GM23338 (cell line): ENCODE measurements at regions not wholly inside any gene's neighbourhood (a gene's known extent, or its start where the extent isn't known, plus 50 kb on each side); places are given as distances from the start of the nearest gene placed in this dataset.

ENCODE experiments used
- ATAC-seq: fragments of 200-7000 bp; cut with Tn5 transposase; 3 replicates; pipeline ENCODE4 v1.9.1; 2020
- DNase-seq: peaks from one replicate; pipeline ENCODE4 v3.0.0-alpha.2; 2015; ENCODE audit warnings: low spot score
- H2AFZ ChIP-seq: fragments of 200-600 bp; sonication (generic); 2 replicates; pipeline ENCODE4 v1.8.0; 2016; ENCODE audit warnings: antibody characterized with exemption, mild to moderate bottlenecking, moderate library complexity
- H3F3A ChIP-seq: fragments of 200-600 bp; sonication (generic); replicated peaks from 2 replicates; pipeline ENCODE4 v1.8.0; 2017; ENCODE audit warnings: antibody characterized with exemption, mixed run types, low read depth
- H3K27ac ChIP-seq: fragments of 200-600 bp; sonication (generic); 2 replicates; pipeline ENCODE4 v1.6.1; 2016; ENCODE audit warnings: low read depth
- H3K27me3 ChIP-seq: fragments of 200-600 bp; sonication (generic); 2 replicates; pipeline ENCODE4 v1.8.0; 2016; ENCODE audit warnings: mild to moderate bottlenecking, mixed run types, moderate library complexity; ENCODE audit not compliant: insufficient read depth
- H3K36me3 ChIP-seq: fragments of 200-600 bp; sonication (generic); 2 replicates; pipeline ENCODE4 v1.8.0; 2016; ENCODE audit warnings: mild to moderate bottlenecking; ENCODE audit not compliant: insufficient read depth
- H3K4me1 ChIP-seq: fragments of 200-600 bp; sonication (generic); 2 replicates; pipeline ENCODE4 v1.8.0; 2016; ENCODE audit warnings: mild to moderate bottlenecking, moderate library complexity; ENCODE audit not compliant: insufficient read depth
- H3K4me2 ChIP-seq: fragments of 200-600 bp; sonication (generic); 2 replicates; pipeline ENCODE4 v1.7.1; 2017; ENCODE audit warnings: mixed run types
- H3K4me3 ChIP-seq: fragments of 200-600 bp; sonication (generic); 2 replicates; pipeline ENCODE4 v1.6.1; 2016; ENCODE audit warnings: mixed run types
- H3K79me2 ChIP-seq: fragments of 200-600 bp; sonication (generic); replicated peaks from 2 replicates; pipeline ENCODE4 v1.8.0; 2017; ENCODE audit warnings: mild to moderate bottlenecking; ENCODE audit not compliant: insufficient read depth
- H3K9me2 ChIP-seq: fragments of 200-600 bp; sonication (generic); 2 replicates; pipeline ENCODE4 v1.8.0; 2017; ENCODE audit not compliant: insufficient read depth
- H4K20me1 ChIP-seq: fragments of 200-600 bp; sonication (generic); replicated peaks from 2 replicates; pipeline ENCODE4 v1.8.0; 2017; ENCODE audit warnings: mild to moderate bottlenecking; ENCODE audit not compliant: insufficient read depth
- H3K27ac Mint-ChIP-seq: 2 replicates; pipeline ENCODE4 v1.8.0; 2020; ENCODE audit warnings: inconsistent platforms, mild to moderate bottlenecking, moderate library complexity, mixed read lengths
- H3K27me3 Mint-ChIP-seq: 3 replicates; pipeline ENCODE4 v1.8.0; 2022; ENCODE audit warnings: low read depth, mild to moderate bottlenecking, moderate library complexity, mixed read lengths, inconsistent platforms; ENCODE audit not compliant: insufficient read depth, poor library complexity
- H3K36me3 Mint-ChIP-seq: 3 replicates; pipeline ENCODE4 v1.8.0; 2021; ENCODE audit warnings: low read depth, mild to moderate bottlenecking, inconsistent platforms, moderate library complexity, mixed read lengths
- H3K4me1 Mint-ChIP-seq: 3 replicates; pipeline ENCODE4 v1.8.0; 2020; ENCODE audit warnings: mild to moderate bottlenecking, inconsistent platforms, mixed read lengths
- H3K4me3 Mint-ChIP-seq: 3 replicates; pipeline ENCODE4 v1.8.0; 2021; ENCODE audit warnings: moderate library complexity, mild to moderate bottlenecking, inconsistent platforms, mixed read lengths
- H3K9me3 Mint-ChIP-seq: 3 replicates; pipeline ENCODE4 v1.8.0; 2020; ENCODE audit warnings: moderate library complexity, mild to moderate bottlenecking, inconsistent platforms, mixed read lengths
- CREB1 ChIP-seq: fragments of 250-450 bp; sonication (Bioruptor Pico); IDR thresholded peaks from 2 replicates; pipeline ENCODE4 v1.5.0; 2020; ENCODE audit warnings: low read depth, mild to moderate bottlenecking, moderate library complexity
- CTCF ChIP-seq, 2 experiments: fragments of 200-600 bp in 1 of 2; sonication (generic) in 1 of 2; conservative IDR thresholded peaks; 2 replicates each; pipeline versions ENCODE4 v1.5.1 to v1.6.1; 2016 to 2017; ENCODE audit warnings: antibody characterized with exemption in 2 of 2, low read depth in 2 of 2, mild to moderate bottlenecking in 2 of 2, moderate library complexity in 1 of 2
- ETS1 ChIP-seq: IDR thresholded peaks from 2 replicates; pipeline ENCODE4 v1.6.1; 2016; ENCODE audit warnings: antibody characterized with exemption
- EZH2 ChIP-seq: fragments of 200-600 bp; sonication (generic); IDR thresholded peaks from one replicate; pipeline ENCODE4 v1.8.0; 2017; ENCODE audit warnings: antibody characterized with exemption, mild to moderate bottlenecking, low read depth; ENCODE audit not compliant: unreplicated experiment
- EZH2phosphoT487 ChIP-seq: fragments of 200-600 bp; sonication (generic); IDR thresholded peaks from one replicate; pipeline ENCODE4 v1.8.1; 2018; ENCODE audit warnings: antibody characterized with exemption; ENCODE audit not compliant: unreplicated experiment
- JUNB ChIP-seq: IDR thresholded peaks from one replicate; pipeline ENCODE4 v1.6.1; 2016; ENCODE audit warnings: antibody characterized with exemption; ENCODE audit not compliant: unreplicated experiment
- NANOG ChIP-seq: IDR thresholded peaks from 2 replicates; pipeline ENCODE4 v1.6.1; 2016; ENCODE audit warnings: antibody characterized with exemption, borderline replicate concordance
- POLR2AphosphoS5 ChIP-seq: IDR thresholded peaks from 2 replicates; pipeline ENCODE4 v1.6.1; 2016; ENCODE audit warnings: antibody characterized with exemption, low read depth
- STAT1 ChIP-seq: IDR thresholded peaks from one replicate; pipeline ENCODE4 v1.6.1; 2016; ENCODE audit warnings: antibody characterized with exemption; ENCODE audit not compliant: unreplicated experiment
- ZNF114 ChIP-seq: fragments of 250-450 bp; sonication (Bioruptor Pico); IDR thresholded peaks from 2 replicates; pipeline ENCODE4 v1.5.0; 2020; ENCODE audit warnings: mild to moderate bottlenecking, moderate library complexity
- ZNF331 ChIP-seq: fragments of 250-450 bp; sonication (Bioruptor Pico); IDR thresholded peaks from 2 replicates; pipeline ENCODE4 v1.5.0; 2020; ENCODE audit warnings: low read depth, mild to moderate bottlenecking, moderate library complexity
- TF ChIP-seq, protein P1 (sequence below): IDR thresholded peaks from one replicate; pipeline ENCODE4 v1.6.1; 2018; ENCODE audit warnings: antibody characterized with exemption; ENCODE audit not compliant: unreplicated experiment

GRCh38 chr14:25349269-25349668 lies 299.3 kb upstream of the STXBP6 start (continued):
- TF ChIP-seq, protein P1, sequence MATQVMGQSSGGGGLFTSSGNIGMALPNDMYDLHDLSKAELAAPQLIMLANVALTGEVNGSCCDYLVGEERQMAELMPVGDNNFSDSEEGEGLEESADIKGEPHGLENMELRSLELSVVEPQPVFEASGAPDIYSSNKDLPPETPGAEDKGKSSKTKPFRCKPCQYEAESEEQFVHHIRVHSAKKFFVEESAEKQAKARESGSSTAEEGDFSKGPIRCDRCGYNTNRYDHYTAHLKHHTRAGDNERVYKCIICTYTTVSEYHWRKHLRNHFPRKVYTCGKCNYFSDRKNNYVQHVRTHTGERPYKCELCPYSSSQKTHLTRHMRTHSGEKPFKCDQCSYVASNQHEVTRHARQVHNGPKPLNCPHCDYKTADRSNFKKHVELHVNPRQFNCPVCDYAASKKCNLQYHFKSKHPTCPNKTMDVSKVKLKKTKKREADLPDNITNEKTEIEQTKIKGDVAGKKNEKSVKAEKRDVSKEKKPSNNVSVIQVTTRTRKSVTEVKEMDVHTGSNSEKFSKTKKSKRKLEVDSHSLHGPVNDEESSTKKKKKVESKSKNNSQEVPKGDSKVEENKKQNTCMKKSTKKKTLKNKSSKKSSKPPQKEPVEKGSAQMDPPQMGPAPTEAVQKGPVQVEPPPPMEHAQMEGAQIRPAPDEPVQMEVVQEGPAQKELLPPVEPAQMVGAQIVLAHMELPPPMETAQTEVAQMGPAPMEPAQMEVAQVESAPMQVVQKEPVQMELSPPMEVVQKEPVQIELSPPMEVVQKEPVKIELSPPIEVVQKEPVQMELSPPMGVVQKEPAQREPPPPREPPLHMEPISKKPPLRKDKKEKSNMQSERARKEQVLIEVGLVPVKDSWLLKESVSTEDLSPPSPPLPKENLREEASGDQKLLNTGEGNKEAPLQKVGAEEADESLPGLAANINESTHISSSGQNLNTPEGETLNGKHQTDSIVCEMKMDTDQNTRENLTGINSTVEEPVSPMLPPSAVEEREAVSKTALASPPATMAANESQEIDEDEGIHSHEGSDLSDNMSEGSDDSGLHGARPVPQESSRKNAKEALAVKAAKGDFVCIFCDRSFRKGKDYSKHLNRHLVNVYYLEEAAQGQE: no peak
- TF ChIP-seq CTCF (conservative IDR thresholded peaks at IDR 0.05; ENCODE audit: low read depth in 2 of 2): no peak
- TF ChIP-seq ETS1: no peak
- no peak for TF ChIP-seq CREB1
- no peak for TF ChIP-seq NANOG

- H3K27ac ChIP-seq: no peak overlapping the region
- H3K27me3 Mint-ChIP-seq: peaks cover 1% of the 10 kb centered on the region
- H3K27ac Mint-ChIP-seq: no peak overlapping the region
- no peak for TF ChIP-seq CREB1
- TF ChIP-seq POLR2AphosphoS5: no peak
- no peak for TF ChIP-seq STAT1
- no peak for TF ChIP-seq ZNF114 (CRISPR knock-in tag)
- no peak for TF ChIP-seq ZNF331 (CRISPR knock-in tag)
- TF ChIP-seq ETS1: no peak
- no peak for TF ChIP-seq EZH2
- no peak for TF ChIP-seq CTCF (conservative IDR thresholded peaks at IDR 0.05; ENCODE audit: low read depth in 2 of 2)
- no peak for TF ChIP-seq NANOG
- TF ChIP-seq, protein P1: no peak
- no peak for TF ChIP-seq JUNB
- TF ChIP-seq EZH2phosphoT487: no peak
These were observed 290.9 kb upstream of the STXBP6 start for GRCh38 chr14:25340882-25341281.

More at GRCh38 chr14:25340882-25341281, 290.9 kb upstream of the STXBP6 start:
- Histone ChIP-seq H3K4me1 (no peaks in the 10 kb centered on the region), H3K36me3 (no peaks in the 10 kb centered on the region), H3K79me2 (no peaks in the 10 kb centered on the region), H2AFZ (no peak overlapping the region), H3K4me3 (no peak overlapping the region), H3K9me2 (no peaks in the 10 kb centered on the region), H3K4me2 (no peak overlapping the region), H4K20me1 (no peaks in the 10 kb centered on the region), H3F3A (no peaks in the 10 kb centered on the region), H3K27me3 (no peaks in the 10 kb centered on the region)
- no peaks in the 10 kb centered on the region for H3K4me1 Mint-ChIP-seq
- peaks cover 14% of the 10 kb centered on the region for H3K36me3 Mint-ChIP-seq
- ATAC-seq (no peak), DNase-seq (no peak)
- peaks cover 37% of the 10 kb centered on the region for H3K9me3 Mint-ChIP-seq
- H3K4me3 Mint-ChIP-seq: no peak overlapping the region
